Activated CD4-positive, alpha-beta T cell treated with anti-CD3 and anti-CD28 coated beads, Interleukin-2, amount 10 ng/mL, durations not matched to agents 7 days and 5 days (primary cell): ENCODE measurements at regions not wholly inside any gene's neighbourhood (a gene's known extent, or its start where the extent isn't known, plus 50 kb on each side); places are given as distances from the start of the nearest gene placed in this dataset.

Source experiments
- CTCF ChIA-PET: fragments of 350-600 bp; sonication (Branson Sonifier 250); formaldehyde crosslinking; loops from one replicate; lab custom pipeline; 2021; ENCODE audit warnings: antibody characterized with exemption; lab: Charles Lee
- POLR2A ChIA-PET: fragments of 350-600 bp; sonication (Branson Sonifier 250); formaldehyde crosslinking; loops from one replicate; lab custom pipeline; 2021; ENCODE audit warnings: antibody characterized with exemption; lab: Charles Lee
- DNase-seq: peaks from one replicate; pipeline ENCODE4 v3.0.0-alpha.2; 2020
- H3K27ac Mint-ChIP-seq: one replicate; pipeline ENCODE4 v1.8.0; 2021; ENCODE audit warnings: mild to moderate bottlenecking, moderate library complexity, mixed read lengths
- H3K27me3 Mint-ChIP-seq: one replicate; pipeline ENCODE4 v1.8.0; 2021; ENCODE audit warnings: mixed read lengths
- H3K36me3 Mint-ChIP-seq: one replicate; pipeline ENCODE4 v1.8.0; 2021; ENCODE audit warnings: low read depth, mixed read lengths
- H3K4me1 Mint-ChIP-seq: one replicate; pipeline ENCODE4 v1.8.0; 2021; ENCODE audit warnings: mixed read lengths
- H3K4me3 Mint-ChIP-seq: one replicate; pipeline ENCODE4 v1.8.0; 2021; ENCODE audit warnings: mild to moderate bottlenecking, moderate library complexity, mixed read lengths
- H3K9me3 Mint-ChIP-seq: one replicate; pipeline ENCODE4 v1.8.0; 2021; ENCODE audit warnings: mixed read lengths

- H3K9me3 Mint-ChIP-seq = no peaks in the 10 kb centered on the region
- H3K27ac Mint-ChIP-seq = no peak overlapping the region
- no peaks in the 10 kb centered on the region for H3K4me1 Mint-ChIP-seq
- CTCF ChIA-PET = interaction anchor here (1.1 kb wide), 1 partner anchor 10 kb away, joined by 4 read pairs; no protein-coding TSS in a partner anchor
- H3K4me3 Mint-ChIP-seq = no peak overlapping the region
- H3K36me3 Mint-ChIP-seq = no peaks in the 10 kb centered on the region
- POLR2A ChIA-PET = no interaction called here
- no peak for DNase-seq
- H3K27me3 Mint-ChIP-seq = peaks cover 2% of the 10 kb centered on the region
Measured at GRCh38 chr15:62752657-62753517, 289.7 kb upstream of the TPM1 start.

GRCh38 chr15:62753518-62754221, 288.9 kb upstream of the TPM1 start:
- Mint-ChIP-seq H3K4me1 (no peaks in the 10 kb centered on the region), H3K36me3 (no peaks in the 10 kb centered on the region), H3K4me3 (no peak overlapping the region), H3K27ac (no peak overlapping the region), H3K27me3 (peaks cover 2% of the 10 kb centered on the region), H3K9me3 (no peaks in the 10 kb centered on the region)
- POLR2A ChIA-PET = no interaction called here
- DNase-seq = no peak
- CTCF ChIA-PET = interaction anchor here (1.1 kb wide), 1 partner anchor 11 kb away, joined by 4 read pairs; no protein-coding TSS in a partner anchor

- no peak overlapping the region for H3K27ac Mint-ChIP-seq
- POLR2A ChIA-PET = no interaction called here
- no peaks in the 10 kb centered on the region for H3K36me3 Mint-ChIP-seq
- H3K9me3 Mint-ChIP-seq = no peaks in the 10 kb centered on the region
- peaks cover 2% of the 10 kb centered on the region for H3K27me3 Mint-ChIP-seq
- no peaks in the 10 kb centered on the region for H3K4me1 Mint-ChIP-seq
- CTCF ChIA-PET = interaction anchor here (1.3 kb wide), 1 partner anchor 14 kb away, joined by 3 read pairs; no protein-coding TSS in a partner anchor
- no peak overlapping the region for H3K4me3 Mint-ChIP-seq
- no peak for DNase-seq
Measured at GRCh38 chr15:62756326-62756994, 286.1 kb upstream of the TPM1 start.

GRCh38 chr15:62756995-62757360, 285.6 kb upstream of the TPM1 start:
- H3K36me3 Mint-ChIP-seq = no peaks in the 10 kb centered on the region
- H3K27ac Mint-ChIP-seq = no peak overlapping the region
- H3K9me3 Mint-ChIP-seq = no peaks in the 10 kb centered on the region
- no peak for DNase-seq
- no peak overlapping the region for H3K4me3 Mint-ChIP-seq
- H3K27me3 Mint-ChIP-seq = peaks cover 2% of the 10 kb centered on the region
- no peaks in the 10 kb centered on the region for H3K4me1 Mint-ChIP-seq
- ChIA-PET CTCF (interaction anchor here (1.3 kb wide), 1 partner anchor 14 kb away, joined by 3 read pairs; no protein-coding TSS in a partner anchor), POLR2A (no interaction called here)

- ChIA-PET POLR2A (no interaction called here), CTCF (no interaction called here)
- Mint-ChIP-seq H3K4me1 (no peaks in the 10 kb centered on the region), H3K36me3 (no peaks in the 10 kb centered on the region), H3K27ac (no peak overlapping the region), H3K4me3 (no peak overlapping the region), H3K27me3 (peaks cover 2% of the 10 kb centered on the region), H3K9me3 (no peaks in the 10 kb centered on the region)
- DNase-seq = no peak
Measured at GRCh38 chr15:62757535-62757934, 285.0 kb upstream of the TPM1 start.

- H3K36me3 Mint-ChIP-seq = no peaks in the 10 kb centered on the region
- H3K4me3 Mint-ChIP-seq = no peak overlapping the region
- H3K27me3 Mint-ChIP-seq = peaks cover 2% of the 10 kb centered on the region
- CTCF ChIA-PET = no interaction called here
- POLR2A ChIA-PET = no interaction called here
- no peak overlapping the region for H3K27ac Mint-ChIP-seq
- H3K4me1 Mint-ChIP-seq = no peaks in the 10 kb centered on the region
- no peaks in the 10 kb centered on the region for H3K9me3 Mint-ChIP-seq
- DNase-seq = no peak
Measured at GRCh38 chr15:62758126-62758951, 284.2 kb upstream of the TPM1 start.

GRCh38 chr15:62758952-62759349, 283.6 kb upstream of the TPM1 start:
- no peaks in the 10 kb centered on the region for H3K27me3 Mint-ChIP-seq
- ChIA-PET POLR2A (no interaction called here), CTCF (no interaction called here)
- no peak overlapping the region for H3K27ac Mint-ChIP-seq
- no peaks in the 10 kb centered on the region for H3K9me3 Mint-ChIP-seq
- H3K36me3 Mint-ChIP-seq = no peaks in the 10 kb centered on the region
- no peak overlapping the region for H3K4me3 Mint-ChIP-seq
- no peak for DNase-seq
- no peaks in the 10 kb centered on the region for H3K4me1 Mint-ChIP-seq

- Mint-ChIP-seq H3K4me3 (no peak overlapping the region), H3K4me1 (no peaks in the 10 kb centered on the region), H3K27ac (no peak overlapping the region), H3K36me3 (no peaks in the 10 kb centered on the region), H3K27me3 (no peaks in the 10 kb centered on the region), H3K9me3 (no peaks in the 10 kb centered on the region)
- ChIA-PET POLR2A (no interaction called here), CTCF (no interaction called here)
- no peak for DNase-seq
Measured at GRCh38 chr15:62760538-62760937, 282.0 kb upstream of the TPM1 start.

- Mint-ChIP-seq H3K9me3 (no peaks in the 10 kb centered on the region), H3K4me3 (no peak overlapping the region), H3K4me1 (no peaks in the 10 kb centered on the region), H3K27ac (no peak overlapping the region), H3K27me3 (no peaks in the 10 kb centered on the region), H3K36me3 (no peaks in the 10 kb centered on the region)
- CTCF ChIA-PET = no interaction called here
- POLR2A ChIA-PET = no interaction called here
- no peak for DNase-seq
Measured at GRCh38 chr15:62765916-62766315, 276.6 kb upstream of the TPM1 start.

- no peak overlapping the region for H3K4me3 Mint-ChIP-seq
- POLR2A ChIA-PET = no interaction called here
- no peaks in the 10 kb centered on the region for H3K9me3 Mint-ChIP-seq
- no peaks in the 10 kb centered on the region for H3K4me1 Mint-ChIP-seq
- no peaks in the 10 kb centered on the region for H3K27me3 Mint-ChIP-seq
- DNase-seq = no peak
- no peaks in the 10 kb centered on the region for H3K36me3 Mint-ChIP-seq
- CTCF ChIA-PET = no interaction called here
- no peak overlapping the region for H3K27ac Mint-ChIP-seq
Measured at GRCh38 chr15:62766599-62766998, 275.9 kb upstream of the TPM1 start.

- CTCF ChIA-PET = no interaction called here
- DNase-seq = no peak
- no peak overlapping the region for H3K4me3 Mint-ChIP-seq
- H3K27ac Mint-ChIP-seq = no peak overlapping the region
- H3K27me3 Mint-ChIP-seq = no peaks in the 10 kb centered on the region
- POLR2A ChIA-PET = no interaction called here
- no peaks in the 10 kb centered on the region for H3K9me3 Mint-ChIP-seq
- no peaks in the 10 kb centered on the region for H3K4me1 Mint-ChIP-seq
- H3K36me3 Mint-ChIP-seq = no peaks in the 10 kb centered on the region
Measured at GRCh38 chr15:62769604-62770003, 272.9 kb upstream of the TPM1 start.

GRCh38 chr15:62770111-62770660, 272.4 kb upstream of the TPM1 start:
- ChIA-PET POLR2A (no interaction called here), CTCF (interaction anchor here (0.7 kb wide), 1 partner anchor 247 kb away, joined by 3 read pairs; no protein-coding TSS in a partner anchor)
- H3K36me3 Mint-ChIP-seq = no peaks in the 10 kb centered on the region
- no peaks in the 10 kb centered on the region for H3K27me3 Mint-ChIP-seq
- H3K27ac Mint-ChIP-seq = no peak overlapping the region
- no peak overlapping the region for H3K4me3 Mint-ChIP-seq
- H3K4me1 Mint-ChIP-seq = no peaks in the 10 kb centered on the region
- no peaks in the 10 kb centered on the region for H3K9me3 Mint-ChIP-seq
- DNase-seq = no peak
